Tibial nerve (tissue), 4 donors: ENCODE measurements at regions not wholly inside any gene's neighbourhood (a gene's known extent, or its start where the extent isn't known, plus 50 kb on each side); places are given as distances from the start of the nearest gene placed in this dataset.
A peak's percentile ranks its signal among the peaks of the same experiment; 100 is the strongest.

Source experiments
- DNase-seq, 2 donors: peaks; one replicate each; pipeline ENCODE4 v3.0.0-alpha.2; 2019; ENCODE audit warnings: low spot score in 2 of 2
- H3K27ac ChIP-seq, 4 donors: fragments of 200-600 bp; sonication (generic) in 3 of 4; one replicate each; pipeline ENCODE4 v1.5.1; 2017 to 2019; ENCODE audit warnings: mild to moderate bottlenecking in 1 of 4
- H3K27me3 ChIP-seq, 2 donors: fragments of 200-600 bp; sonication (generic) in 1 of 2; one replicate each; pipeline versions ENCODE4 v1.5.1 to v1.6.0; 2017 to 2019
- H3K36me3 ChIP-seq, 3 donors: fragments of 200-600 bp; sonication (generic); one replicate each; pipeline ENCODE4 v1.5.1; 2018 to 2019
- H3K4me1 ChIP-seq, 4 donors: fragments of 200-600 bp; sonication (generic) in 3 of 4; one replicate each; pipeline ENCODE4 v1.5.1; 2017 to 2019
- H3K4me3 ChIP-seq, 4 donors: fragments of 200-600 bp; sonication (generic) in 3 of 4; one replicate each; pipeline ENCODE4 v1.5.1; 2017 to 2019; ENCODE audit warnings: mild to moderate bottlenecking in 1 of 4, moderate library complexity in 1 of 4
- H3K9me3 ChIP-seq, 4 donors: fragments of 200-600 bp; sonication (generic) in 3 of 4; one replicate each; pipeline ENCODE4 v1.5.1; 2017 to 2019
- CTCF ChIP-seq, 5 experiments: fragments of 200-600 bp in 3 of 5; fragments of 450-650 bp in 2 of 5; sonication (generic) in 3 of 5; IDR thresholded peaks; one replicate each; pipeline ENCODE4 v1.5.1; 2016 to 2019; ENCODE audit warnings: antibody characterized with exemption in 5 of 5, mild to moderate bottlenecking in 3 of 5, moderate library complexity in 2 of 5
- EP300 ChIP-seq, 2 donors: sonication (generic); formaldehyde crosslinking; IDR thresholded peaks; one replicate each; pipeline ENCODE4 v1.6.1; 2017; ENCODE audit warnings: antibody characterized with exemption in 2 of 2, mild to moderate bottlenecking in 1 of 2
- POLR2A ChIP-seq, 2 donors: fragments of 450-650 bp; IDR thresholded peaks; one replicate each; pipeline ENCODE4 v1.6.1; 2017; ENCODE audit warnings: antibody characterized with exemption in 2 of 2, mild to moderate bottlenecking in 2 of 2, moderate library complexity in 2 of 2
- WGBS, 2 donors: methylation state at CpG; one replicate each; pipeline ENCODE4 v1.1.5; 2018; 5-methylcytosine and 5-hydroxymethylcytosine counted together

- WGBS, 2 donors = 34 to 35% methylated on average over 6 of the region's 6 CpGs
- H3K36me3 ChIP-seq = no peaks in the 10 kb centered on the region
- H3K9me3 ChIP-seq = no peaks in the 10 kb centered on the region
- H3K4me3 ChIP-seq = no peak overlapping the region
- no peaks in the 10 kb centered on the region for H3K27me3 ChIP-seq
- peak in 1 of 2 donors; percentile 63 for DNase-seq
- H3K4me1 ChIP-seq = no peaks in the 10 kb centered on the region
- TF ChIP-seq CTCF (IDR thresholded peaks at IDR 0.05) (peak; percentile 47 to 64 (median 52)), POLR2A (IDR thresholded peaks at IDR 0.05) (no peak), EP300 (IDR thresholded peaks at IDR 0.05) (no peak)
- H3K27ac ChIP-seq = no peak overlapping the region
These were observed 253.2 kb upstream of the LRTM1 start for GRCh38 chr3:55180936-55181535.

GRCh38 chr3:55180161-55180560 lies 252.3 kb upstream of the LRTM1 start:
- WGBS, 2 donors = 80 to 83% methylated on average over 3 of the region's 3 CpGs
- no peak overlapping the region for H3K4me3 ChIP-seq
- H3K4me1 ChIP-seq = no peaks in the 10 kb centered on the region
- no peaks in the 10 kb centered on the region for H3K27me3 ChIP-seq
- no peak for TF ChIP-seq POLR2A (IDR thresholded peaks at IDR 0.05)
- no peak for TF ChIP-seq EP300 (IDR thresholded peaks at IDR 0.05)
- no peak for TF ChIP-seq CTCF (IDR thresholded peaks at IDR 0.05)
- no peak overlapping the region for H3K27ac ChIP-seq
- no peaks in the 10 kb centered on the region for H3K9me3 ChIP-seq
- no peaks in the 10 kb centered on the region for H3K36me3 ChIP-seq
- no peak for DNase-seq

DNA sequence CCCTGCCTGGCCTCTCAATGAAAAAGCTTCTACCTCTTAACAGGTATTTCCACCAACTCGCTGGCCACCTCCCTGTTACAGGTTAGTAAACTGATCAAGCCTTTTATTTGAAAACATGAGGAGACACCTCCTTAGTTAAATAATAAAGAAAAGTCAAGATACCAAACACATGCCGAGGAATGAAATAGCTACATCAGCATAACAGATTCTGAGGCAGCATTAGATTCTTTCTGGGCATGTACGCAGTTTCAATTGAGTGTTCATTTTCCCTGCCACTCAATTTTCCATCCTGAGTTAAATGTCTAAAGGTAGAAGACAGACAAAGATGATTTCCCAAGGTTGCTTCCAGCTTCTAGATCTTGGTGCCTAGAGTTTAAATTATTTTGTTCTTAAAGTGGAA lies 250.5 kb upstream of the LRTM1 start:
- TF ChIP-seq POLR2A (IDR thresholded peaks at IDR 0.05) (no peak), EP300 (IDR thresholded peaks at IDR 0.05) (no peak), CTCF (IDR thresholded peaks at IDR 0.05) (no peak)
- Histone ChIP-seq H3K36me3 (no peaks in the 10 kb centered on the region), H3K4me1 (no peaks in the 10 kb centered on the region), H3K4me3 (no peak overlapping the region), H3K27ac (no peak overlapping the region), H3K9me3 (no peaks in the 10 kb centered on the region), H3K27me3 (no peaks in the 10 kb centered on the region)
- WGBS, 2 donors = 79 to 84% methylated on average over 3 of the region's 3 CpGs
- no peak for DNase-seq

- H3K36me3 ChIP-seq = no peaks in the 10 kb centered on the region
- H3K27me3 ChIP-seq = no peaks in the 10 kb centered on the region
- DNase-seq = no peak
- no peak overlapping the region for H3K27ac ChIP-seq
- TF ChIP-seq EP300 (IDR thresholded peaks at IDR 0.05) (no peak), CTCF (IDR thresholded peaks at IDR 0.05) (no peak), POLR2A (IDR thresholded peaks at IDR 0.05) (no peak)
- H3K4me1 ChIP-seq = no peaks in the 10 kb centered on the region
- H3K9me3 ChIP-seq = peaks cover 0 to 1% (median 0%) of the 10 kb centered on the region in 4 donors
- H3K4me3 ChIP-seq = no peak overlapping the region
- WGBS, 2 donors = 62 to 69% methylated on average over 6 of the region's 6 CpGs
These were observed 249.9 kb upstream of the LRTM1 start for GRCh38 chr3:55177749-55178148.

GRCh38 chr3:55175423-55175822 lies 247.6 kb upstream of the LRTM1 start:
- Histone ChIP-seq H3K36me3 (no peaks in the 10 kb centered on the region), H3K27me3 (no peaks in the 10 kb centered on the region), H3K4me1 (no peaks in the 10 kb centered on the region), H3K9me3 (peaks cover 0 to 7% (median 0%) of the 10 kb centered on the region in 4 donors), H3K4me3 (no peak overlapping the region), H3K27ac (no peak overlapping the region)
- no peak for DNase-seq
- no peak for TF ChIP-seq CTCF (IDR thresholded peaks at IDR 0.05)
- TF ChIP-seq POLR2A (IDR thresholded peaks at IDR 0.05) = no peak
- TF ChIP-seq EP300 (IDR thresholded peaks at IDR 0.05) = no peak
- WGBS, 2 donors = 82 to 93% methylated on average over 2 of the region's 2 CpGs
